ENCODE measurements at regions not wholly inside any gene's neighbourhood (a gene's known extent, or its start where the extent isn't known, plus 50 kb on each side); places are given as distances from the start of the nearest gene placed in this dataset.
A peak's percentile ranks its signal among the peaks of the same experiment; 100 is the strongest.

DNA sequence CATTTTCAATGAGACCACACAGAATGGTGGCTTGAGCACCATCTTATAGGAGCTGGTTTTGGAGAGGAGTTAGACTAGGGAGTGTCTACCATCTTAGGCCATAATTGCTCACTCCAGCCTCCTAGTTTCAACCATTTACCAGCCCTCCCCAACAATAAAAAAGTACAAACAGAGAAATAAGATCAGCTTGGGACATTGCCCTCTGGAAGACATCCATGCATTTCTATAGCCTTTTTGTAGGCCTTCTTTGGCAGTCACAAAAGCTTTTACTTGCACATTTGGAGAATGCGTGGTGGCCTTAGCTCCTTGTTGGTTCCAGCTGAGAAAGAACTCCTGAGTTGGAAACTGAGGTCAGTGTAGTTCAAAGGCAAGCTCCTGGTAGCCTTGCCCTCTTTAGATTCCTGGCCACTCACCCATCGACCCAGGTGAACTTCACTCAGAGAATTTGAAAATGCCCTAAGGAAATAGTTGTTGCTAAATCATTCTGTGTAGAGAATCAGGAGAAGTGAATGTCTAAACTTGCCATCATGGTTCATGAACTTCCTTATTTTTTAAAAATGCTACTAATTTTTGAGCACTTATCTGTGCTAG, 301.7 kb upstream of the PROX1 start:
- H3K9ac ChIP-seq (ENCODE audit: insufficient read depth, low read length, poor library complexity, severe bottlenecking): no peak overlapping the region
- H4K20me1 ChIP-seq (ENCODE audit: insufficient read depth, low read length): no peaks in the 10 kb centered on the region
- H3K36me3 ChIP-seq (replicated peaks in 1 of 2; ENCODE audit: control insufficient read depth in 1 of 2, insufficient read depth in 2 of 2, low read length in 2 of 2): no peaks in the 10 kb centered on the region
- H3K4me2 ChIP-seq (replicated peaks; ENCODE audit: extremely low read depth, low read length, poor library complexity, severe bottlenecking): no peak overlapping the region
- H3K27ac Mint-ChIP-seq: peak overlapping the region in 1 of 7 donors; percentile 47
- no peaks in the 10 kb centered on the region for H3K4me1 ChIP-seq (ENCODE audit: control insufficient read depth in 1 of 2, insufficient read depth in 2 of 2, low read length in 2 of 2)
- DNase-seq: no peak
- no peaks in the 10 kb centered on the region for H3K79me2 ChIP-seq (ENCODE audit: insufficient read depth, low read length)
- no peaks in the 10 kb centered on the region for H3K27me3 Mint-ChIP-seq (ENCODE audit: low read depth in 3 of 3)
- H2AFZ ChIP-seq (ENCODE audit: insufficient read depth, low read depth, low read length, poor library complexity, severe bottlenecking): no peak overlapping the region
- no peak overlapping the region for H3K27ac ChIP-seq (ENCODE audit: low read depth in 1 of 2, low read length in 2 of 2)
- H3K27me3 ChIP-seq (ENCODE audit: control insufficient read depth in 2 of 2, insufficient read depth in 2 of 2, low read length in 2 of 2): no peaks in the 10 kb centered on the region
- intact Hi-C loops (cut with micrococcal nuclease): no loop called here
- no peak overlapping the region for H3K4me3 Mint-ChIP-seq
- H3K9me3 ChIP-seq (replicated peaks in 1 of 2; ENCODE audit: control insufficient read depth in 1 of 2, insufficient read depth in 1 of 2, low read length in 2 of 2): no peaks in the 10 kb centered on the region
- H3K4me3 ChIP-seq (replicated peaks in 1 of 3; ENCODE audit: low read depth in 2 of 3, low read length in 3 of 3): no peak overlapping the region
- H3K36me3 Mint-ChIP-seq: no peaks in the 10 kb centered on the region
- peaks cover 0 to 6% (median 2%) of the 10 kb centered on the region in 7 donors for H3K9me3 Mint-ChIP-seq
- 100% methylated on average over 1 of the region's 2 CpGs for WGBS (ENCODE audit: insufficient coverage)
- no peaks in the 10 kb centered on the region for H3K4me1 Mint-ChIP-seq
- TF ChIP-seq, protein P1, sequence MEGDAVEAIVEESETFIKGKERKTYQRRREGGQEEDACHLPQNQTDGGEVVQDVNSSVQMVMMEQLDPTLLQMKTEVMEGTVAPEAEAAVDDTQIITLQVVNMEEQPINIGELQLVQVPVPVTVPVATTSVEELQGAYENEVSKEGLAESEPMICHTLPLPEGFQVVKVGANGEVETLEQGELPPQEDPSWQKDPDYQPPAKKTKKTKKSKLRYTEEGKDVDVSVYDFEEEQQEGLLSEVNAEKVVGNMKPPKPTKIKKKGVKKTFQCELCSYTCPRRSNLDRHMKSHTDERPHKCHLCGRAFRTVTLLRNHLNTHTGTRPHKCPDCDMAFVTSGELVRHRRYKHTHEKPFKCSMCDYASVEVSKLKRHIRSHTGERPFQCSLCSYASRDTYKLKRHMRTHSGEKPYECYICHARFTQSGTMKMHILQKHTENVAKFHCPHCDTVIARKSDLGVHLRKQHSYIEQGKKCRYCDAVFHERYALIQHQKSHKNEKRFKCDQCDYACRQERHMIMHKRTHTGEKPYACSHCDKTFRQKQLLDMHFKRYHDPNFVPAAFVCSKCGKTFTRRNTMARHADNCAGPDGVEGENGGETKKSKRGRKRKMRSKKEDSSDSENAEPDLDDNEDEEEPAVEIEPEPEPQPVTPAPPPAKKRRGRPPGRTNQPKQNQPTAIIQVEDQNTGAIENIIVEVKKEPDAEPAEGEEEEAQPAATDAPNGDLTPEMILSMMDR (IDR thresholded peaks at IDR 0.05): no peak

DNA sequence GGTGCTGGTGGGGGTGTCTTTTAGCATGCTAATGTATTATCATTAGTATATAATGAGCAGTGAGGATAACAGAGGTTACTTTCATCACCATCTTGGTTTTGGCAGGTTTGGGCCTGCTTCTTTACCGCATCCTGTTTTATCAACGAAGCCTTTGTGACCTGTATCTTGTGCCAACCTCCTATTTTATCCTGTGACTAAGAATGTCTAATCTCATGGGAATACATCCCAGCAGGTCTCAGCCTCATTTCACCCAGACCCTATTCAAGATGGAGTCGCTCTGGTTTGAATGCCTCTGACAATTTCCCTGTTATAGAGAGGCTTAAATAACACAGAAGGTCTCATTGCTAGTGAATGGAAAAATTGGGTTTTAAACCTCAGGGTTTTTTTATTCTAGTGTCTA, 300.8 kb upstream of the PROX1 start:
- Histone ChIP-seq H3K36me3 (replicated peaks in 1 of 2; ENCODE audit: control insufficient read depth in 1 of 2, insufficient read depth in 2 of 2, low read length in 2 of 2) (no peaks in the 10 kb centered on the region), H3K79me2 (ENCODE audit: insufficient read depth, low read length) (no peaks in the 10 kb centered on the region), H2AFZ (ENCODE audit: insufficient read depth, low read depth, low read length, poor library complexity, severe bottlenecking) (no peak overlapping the region), H3K27ac (ENCODE audit: low read depth in 1 of 2, low read length in 2 of 2) (no peak overlapping the region), H4K20me1 (ENCODE audit: insufficient read depth, low read length) (no peaks in the 10 kb centered on the region), H3K4me2 (replicated peaks; ENCODE audit: extremely low read depth, low read length, poor library complexity, severe bottlenecking) (no peak overlapping the region), H3K9ac (ENCODE audit: insufficient read depth, low read length, poor library complexity, severe bottlenecking) (no peak overlapping the region), H3K4me3 (replicated peaks in 1 of 3; ENCODE audit: low read depth in 2 of 3, low read length in 3 of 3) (no peak overlapping the region), H3K27me3 (ENCODE audit: control insufficient read depth in 2 of 2, insufficient read depth in 2 of 2, low read length in 2 of 2) (no peaks in the 10 kb centered on the region), H3K9me3 (replicated peaks in 1 of 2; ENCODE audit: control insufficient read depth in 1 of 2, insufficient read depth in 1 of 2, low read length in 2 of 2) (no peaks in the 10 kb centered on the region), H3K4me1 (ENCODE audit: control insufficient read depth in 1 of 2, insufficient read depth in 2 of 2, low read length in 2 of 2) (no peaks in the 10 kb centered on the region)
- H3K9me3 Mint-ChIP-seq: peaks cover 0 to 10% (median 2%) of the 10 kb centered on the region in 7 donors
- no peaks in the 10 kb centered on the region for H3K36me3 Mint-ChIP-seq
- DNase-seq: no peak
- 100% methylated on average over 1 of the region's 3 CpGs for WGBS (ENCODE audit: insufficient coverage)
- no peaks in the 10 kb centered on the region for H3K27me3 Mint-ChIP-seq (ENCODE audit: low read depth in 3 of 3)
- no peak overlapping the region for H3K27ac Mint-ChIP-seq
- TF ChIP-seq, protein P1 (IDR thresholded peaks at IDR 0.05): no peak
- intact Hi-C loops (cut with micrococcal nuclease): no loop called here
- H3K4me3 Mint-ChIP-seq: no peak overlapping the region
- H3K4me1 Mint-ChIP-seq: no peaks in the 10 kb centered on the region
